Kidney glomerular epithelial cell (primary cell): ENCODE measurements at regions not wholly inside any gene's neighbourhood (a gene's known extent, or its start where the extent isn't known, plus 50 kb on each side); places are given as distances from the start of the nearest gene placed in this dataset.
"Not testable (repeated sequence)": the region's sequence is repeated elsewhere in the genome, so short reads cannot be mapped to it uniquely, and the experiment has no call there.

Experiments
- DNase-seq: peaks from one replicate; lab custom pipeline; 2025; lab: John Stamatoyannopoulos, UW

DNA sequence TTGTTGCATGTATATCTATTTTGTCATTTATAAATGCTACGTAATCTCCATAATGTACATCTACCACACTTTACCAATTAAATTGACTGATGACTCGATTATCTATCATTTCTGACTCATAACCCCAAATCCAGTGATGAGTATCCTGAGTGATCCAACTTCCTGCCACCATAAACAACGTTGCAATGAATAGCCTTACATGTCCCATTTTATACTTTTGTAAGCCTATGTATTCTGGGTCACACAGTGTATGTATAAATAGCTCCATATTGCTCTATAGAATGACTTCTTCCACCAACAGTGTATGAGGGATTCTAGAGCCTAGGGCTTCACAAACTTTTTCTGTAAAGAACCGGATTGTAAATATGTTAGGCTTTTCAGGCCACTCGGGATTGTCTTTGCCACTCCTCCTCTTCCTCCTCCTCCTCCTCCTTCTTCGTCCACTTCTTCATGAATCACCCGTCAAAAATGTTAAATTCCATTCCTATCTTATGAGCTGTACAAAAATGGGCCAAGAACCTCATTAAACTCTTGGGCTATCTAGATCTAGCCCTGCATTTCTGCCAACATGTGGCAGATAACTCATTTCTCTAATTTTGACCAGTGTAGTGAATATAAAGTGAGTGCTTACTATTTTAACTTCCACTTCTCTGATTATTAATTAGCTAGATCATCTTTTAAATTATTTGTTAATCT lies 672.2 kb upstream of the AMOT start:
- peak; percentile 56 for DNase-seq

- no peak for DNase-seq
Observed at GRCh38 chrX:113510586-113510985, 670.0 kb upstream of the AMOT start.

GRCh38 chrX:113492895-113493294 lies 652.3 kb upstream of the AMOT start:
- no peak for DNase-seq

- no peak for DNase-seq
Observed at GRCh38 chrX:113473418-113473817, 632.8 kb upstream of the AMOT start.

DNA sequence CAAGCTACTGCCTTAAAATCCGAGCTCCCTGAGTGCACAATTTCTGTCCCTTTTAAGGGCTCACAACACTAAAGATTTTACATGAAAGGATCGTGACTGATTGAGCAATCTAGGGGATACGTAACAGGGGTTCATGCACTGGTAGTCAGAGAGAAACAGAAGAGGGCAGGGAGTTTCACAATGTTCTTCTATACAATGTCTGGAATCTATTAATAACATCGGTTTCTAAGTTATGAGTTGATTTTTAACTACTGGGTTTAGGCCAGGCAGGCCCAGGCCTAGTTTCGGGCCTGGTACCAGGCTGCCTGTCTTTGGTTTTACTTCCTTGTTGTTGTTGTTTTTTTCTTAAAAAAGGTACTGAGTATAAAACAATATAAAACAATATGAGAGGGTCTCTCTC lies 632.4 kb upstream of the AMOT start:
- DNase-seq = not testable (repeated sequence)

- DNase-seq = no peak
Observed at GRCh38 chrX:113470166-113470565, 629.5 kb upstream of the AMOT start.

DNA sequence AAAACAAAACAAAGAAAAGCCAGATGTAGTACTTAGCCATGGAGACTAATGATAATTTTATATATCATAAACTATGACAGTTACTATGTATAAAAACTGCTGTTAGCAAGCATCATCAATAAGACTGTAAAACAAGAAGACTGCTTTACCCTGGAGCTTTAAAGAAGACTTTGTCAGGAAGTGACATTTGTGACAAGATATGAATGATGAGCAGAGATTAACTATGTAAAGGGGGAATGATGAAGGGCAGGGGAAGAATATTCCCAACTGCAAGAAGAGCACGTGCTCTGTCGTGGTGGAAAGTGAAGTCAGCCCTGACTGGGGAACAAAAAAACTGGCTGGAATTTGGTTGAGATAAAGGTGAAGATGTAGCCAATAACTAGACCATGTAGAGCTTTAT lies 617.1 kb upstream of the AMOT start:
- no peak for DNase-seq

DNA sequence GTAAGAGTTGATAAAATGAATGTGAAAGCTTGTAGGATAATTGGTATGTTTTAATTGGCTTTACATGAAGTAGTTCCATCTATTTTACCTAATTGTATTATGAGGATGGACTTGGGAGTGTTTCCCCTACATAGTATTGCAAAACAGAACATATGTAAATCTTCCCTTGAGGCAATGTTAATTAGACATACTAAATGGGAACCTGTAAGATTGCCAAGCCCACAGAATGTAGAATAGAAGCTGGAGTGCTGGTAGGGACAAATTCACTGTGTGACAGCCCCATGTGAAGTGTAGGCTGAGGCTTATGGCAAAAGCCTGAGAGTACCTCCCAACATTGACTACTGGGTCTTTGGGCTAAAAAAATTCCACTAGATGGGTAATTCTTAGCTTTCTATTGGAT lies 615.0 kb upstream of the AMOT start:
- no peak for DNase-seq

- DNase-seq = no peak
Observed at GRCh38 chrX:113429011-113429410, 588.4 kb upstream of the AMOT start.

- no peak for DNase-seq
Observed at GRCh38 chrX:113422323-113422722, 581.7 kb upstream of the AMOT start.

- DNase-seq = no peak
Observed at GRCh38 chrX:113421432-113421831, 580.8 kb upstream of the AMOT start.

- DNase-seq = no peak
Observed at GRCh38 chrX:113412106-113412505, 571.5 kb upstream of the AMOT start.

DNA sequence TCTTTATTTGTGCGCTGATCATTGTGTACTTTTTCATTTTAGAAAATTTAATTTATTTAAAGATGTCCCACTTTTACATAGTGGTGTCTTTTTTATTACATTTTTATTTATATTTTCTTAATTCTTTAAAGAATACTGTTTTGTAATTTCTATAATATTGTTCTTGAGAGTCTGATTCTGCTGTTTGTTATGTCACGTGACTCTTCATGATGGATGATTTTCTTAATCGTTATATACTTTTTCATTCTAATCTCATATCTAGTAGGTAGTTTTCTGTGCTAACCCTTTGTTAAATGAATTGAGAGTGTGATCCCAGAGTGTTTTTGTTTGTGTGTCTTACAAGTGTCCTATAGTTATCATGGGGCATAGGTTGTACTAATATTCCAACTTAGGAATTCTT lies 568.2 kb upstream of the AMOT start:
- no peak for DNase-seq

DNA sequence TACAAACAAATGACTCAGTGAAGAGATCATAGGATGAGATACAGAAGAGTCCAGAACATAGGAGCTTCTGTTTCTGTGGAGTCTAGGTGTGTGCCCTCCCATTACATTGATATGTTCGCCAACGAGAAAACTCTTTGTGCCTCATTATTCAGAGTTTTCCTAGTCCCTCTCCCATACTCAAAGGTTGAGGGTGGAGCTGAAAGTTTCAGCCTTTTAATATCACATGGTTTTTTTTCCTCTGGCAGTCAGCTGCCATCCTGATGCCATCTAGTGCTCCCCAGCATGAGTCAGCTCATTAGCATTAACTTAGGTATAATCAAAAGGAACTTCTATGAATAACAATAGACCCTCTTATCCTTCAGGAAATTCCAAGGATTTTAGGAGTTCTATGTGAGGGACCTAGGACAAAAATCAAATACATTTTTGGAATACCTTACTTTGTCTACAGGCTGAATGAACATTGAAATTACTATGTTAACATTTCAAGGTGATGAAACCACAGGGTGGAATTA lies 559.6 kb upstream of the AMOT start:
- DNase-seq = no peak

- peak; percentile 21 for DNase-seq
Observed at GRCh38 chrX:113399506-113400192, 559.0 kb upstream of the AMOT start.

GRCh38 chrX:113392355-113392754 lies 551.7 kb upstream of the AMOT start:
- DNase-seq = no peak

- no peak for DNase-seq
Observed at GRCh38 chrX:113391875-113392274, 551.2 kb upstream of the AMOT start.

GRCh38 chrX:113390531-113390930 lies 549.9 kb upstream of the AMOT start:
- no peak for DNase-seq

GRCh38 chrX:113389846-113390245 lies 549.2 kb upstream of the AMOT start:
- DNase-seq = no peak

DNA sequence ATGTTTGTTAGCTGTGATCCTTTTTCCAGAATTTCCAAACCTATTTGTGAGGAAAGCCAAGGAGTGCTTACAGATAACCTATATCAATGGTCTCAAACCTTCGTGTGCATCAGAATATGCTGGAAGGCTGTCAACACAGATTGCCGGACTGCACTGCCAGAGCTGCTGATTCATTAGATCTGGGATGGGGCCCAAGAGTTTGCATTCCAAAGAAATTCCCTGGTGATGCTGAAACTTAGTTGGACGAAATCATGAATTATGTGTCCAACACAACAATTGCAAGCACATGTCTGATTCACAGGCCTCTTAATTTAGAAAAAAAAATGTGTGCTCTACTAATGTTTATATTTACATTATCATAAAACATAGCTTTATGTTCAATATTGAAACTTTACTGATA lies 544.0 kb upstream of the AMOT start:
- DNase-seq = peak; percentile 29

DNA sequence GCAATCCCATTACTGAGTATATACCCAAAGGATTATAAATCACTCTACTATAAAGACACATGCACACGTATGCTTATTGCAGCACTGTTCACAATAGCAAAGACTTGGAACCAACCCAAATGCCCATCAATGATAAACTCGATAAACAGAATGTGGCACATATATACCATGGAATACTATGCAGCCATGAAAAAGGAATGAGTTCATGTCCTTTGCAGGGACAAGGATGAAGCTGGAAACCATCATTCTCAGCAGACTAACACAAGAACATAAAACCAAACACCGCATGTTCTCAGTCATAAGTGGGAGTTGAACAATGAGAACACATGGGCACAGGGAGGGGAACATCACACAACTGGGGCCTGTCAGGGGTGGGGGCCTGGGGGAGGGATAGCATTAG lies 532.8 kb upstream of the AMOT start:
- not testable (repeated sequence) for DNase-seq

GRCh38 chrX:113370006-113370405 lies 529.4 kb upstream of the AMOT start:
- DNase-seq = no peak

- DNase-seq = no peak
Observed at GRCh38 chrX:113369056-113369455, 528.4 kb upstream of the AMOT start.

DNA sequence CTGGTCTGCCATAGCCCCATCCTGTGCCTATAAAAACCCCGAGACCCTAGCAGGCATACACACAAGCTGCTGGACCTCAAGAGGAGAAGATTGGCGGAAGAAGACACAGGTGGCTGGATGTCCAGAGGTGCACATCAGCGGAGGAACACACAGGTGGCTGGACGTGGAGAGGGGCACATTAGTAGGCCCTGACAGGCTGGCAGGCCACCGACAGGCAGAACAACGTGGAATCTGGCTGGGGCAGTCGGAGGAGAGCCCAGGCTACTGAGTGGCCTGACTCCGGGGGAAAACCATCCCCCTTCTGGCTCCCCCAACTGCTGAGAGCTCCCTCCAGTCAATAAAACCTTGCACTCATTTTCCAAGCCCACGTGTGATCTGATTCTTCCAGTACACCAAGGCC lies 512.5 kb upstream of the AMOT start:
- no peak for DNase-seq
